HG02938 (cell line): ENCODE measurements at regions not wholly inside any gene's neighbourhood (a gene's known extent, or its start where the extent isn't known, plus 50 kb on each side); places are given as distances from the start of the nearest gene placed in this dataset.
"Not testable (repeated sequence)": the region's sequence is repeated elsewhere in the genome, so short reads cannot be mapped to it uniquely, and the experiment has no call there.

Experiments
- ATAC-seq: cut with Tn5 transposase; IDR thresholded peaks from one replicate; pipeline ENCODE4 v1.9.1; 2021; ENCODE audit warnings: mild to moderate bottlenecking, moderate library complexity; ENCODE audit not compliant: unreplicated experiment

DNA sequence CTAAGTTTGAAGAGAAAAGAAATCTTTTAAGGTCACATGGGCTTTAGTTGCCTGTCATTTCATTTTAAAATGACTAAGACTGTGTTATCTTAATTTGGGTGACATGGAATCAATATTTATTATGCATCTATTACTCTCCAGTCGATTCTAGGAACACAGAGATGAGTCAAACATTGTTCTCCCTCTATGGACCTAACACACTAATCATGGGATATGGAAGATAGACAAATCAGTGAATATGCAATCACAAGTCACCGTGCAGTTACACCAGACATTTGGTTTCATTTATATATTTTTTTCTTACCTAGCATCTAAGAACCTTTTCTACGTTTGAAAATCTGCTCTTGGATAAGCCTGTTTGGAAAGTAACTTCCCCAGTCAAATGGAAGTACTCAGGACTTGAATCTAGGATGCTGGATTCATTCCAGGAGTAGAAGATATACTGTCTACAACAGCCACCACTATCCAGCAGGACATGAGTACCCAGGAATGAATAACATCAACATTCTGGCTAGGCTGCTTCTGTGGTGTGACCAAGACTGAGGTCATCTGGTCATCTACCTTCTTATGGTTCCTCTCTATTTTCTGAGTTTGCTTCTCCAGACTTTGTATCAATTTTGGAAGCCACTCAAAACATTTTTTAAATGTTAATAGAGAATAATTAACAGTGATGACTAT, 902.9 kb upstream of the LRRN3 start:
- no peak for ATAC-seq

DNA sequence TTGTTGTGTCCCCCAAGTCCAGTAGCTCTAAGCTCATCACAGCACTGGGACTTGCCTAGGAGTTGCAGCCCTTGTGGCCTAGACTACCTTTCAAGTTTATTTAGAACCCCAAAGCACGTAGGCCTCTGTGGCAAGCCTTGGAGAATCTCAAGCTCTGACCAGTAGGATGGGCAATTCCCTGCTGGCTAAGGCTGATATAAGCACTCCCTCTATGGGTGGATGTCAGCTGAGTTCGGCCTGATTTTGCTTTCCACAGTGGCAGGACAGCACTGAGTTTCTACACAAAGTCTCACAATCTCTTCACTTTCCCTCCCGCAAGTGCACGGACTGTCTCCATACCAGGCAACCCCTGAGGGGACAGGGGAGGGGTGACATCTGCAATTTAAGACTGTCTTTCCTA, 886.4 kb upstream of the LRRN3 start:
- no peak for ATAC-seq

GRCh38 chr7:110205899-110206298, 885.0 kb upstream of the LRRN3 start:
- no peak for ATAC-seq

GRCh38 chr7:110209884-110210283, 881.0 kb upstream of the LRRN3 start:
- ATAC-seq = no peak

DNA sequence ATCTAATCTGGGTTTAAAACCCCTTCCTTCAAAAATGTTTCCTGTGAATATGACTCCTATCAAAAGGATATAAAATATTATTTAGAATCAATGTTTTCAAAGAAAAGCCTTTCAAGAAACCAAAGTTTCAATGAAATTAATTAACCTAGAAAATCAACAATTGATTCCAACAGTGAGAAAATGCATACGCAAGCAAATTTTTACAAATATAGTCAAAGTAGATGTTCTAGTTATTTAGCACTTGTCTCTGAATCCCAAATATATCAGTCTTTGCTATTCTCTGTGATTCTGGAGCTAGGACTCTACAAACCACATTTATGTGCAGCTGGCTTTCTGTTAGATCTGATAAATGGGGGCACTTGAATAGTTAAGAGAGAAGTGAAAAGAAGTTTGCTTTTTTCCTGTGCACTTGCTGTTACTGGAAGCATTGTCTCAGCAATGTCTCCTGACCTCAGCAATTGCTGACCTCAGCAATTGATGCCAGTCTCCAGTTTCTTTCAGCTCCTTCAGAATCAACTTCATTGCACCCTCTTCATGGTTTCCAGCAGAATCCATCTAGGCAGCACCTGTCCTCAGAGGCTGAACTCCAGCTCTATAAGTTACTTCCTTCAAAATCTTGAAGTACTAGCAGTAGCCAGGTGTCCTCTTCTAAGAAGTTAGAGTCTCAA, 879.9 kb upstream of the LRRN3 start:
- no peak for ATAC-seq

DNA sequence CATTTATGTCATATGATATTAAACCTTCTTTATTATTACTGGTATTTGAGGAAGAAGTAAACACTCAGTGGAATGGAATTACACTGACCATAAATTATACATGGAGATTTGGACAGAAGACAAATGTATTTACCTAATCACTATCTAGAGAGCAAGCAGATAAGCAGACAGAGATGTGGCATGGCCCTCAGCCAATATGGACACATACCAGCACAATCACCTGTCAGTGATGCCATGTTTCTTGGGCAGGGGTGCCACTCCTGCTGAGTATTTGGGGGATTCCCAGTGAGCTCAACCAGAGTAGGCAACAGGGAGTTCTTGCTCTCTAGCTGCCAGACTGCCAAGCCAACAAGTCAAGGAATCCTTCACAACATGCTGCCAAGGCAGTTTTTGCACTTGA, 866.3 kb upstream of the LRRN3 start:
- no peak for ATAC-seq

- ATAC-seq = no peak
Measured at GRCh38 chr7:110246118-110246517, 844.8 kb upstream of the LRRN3 start.

DNA sequence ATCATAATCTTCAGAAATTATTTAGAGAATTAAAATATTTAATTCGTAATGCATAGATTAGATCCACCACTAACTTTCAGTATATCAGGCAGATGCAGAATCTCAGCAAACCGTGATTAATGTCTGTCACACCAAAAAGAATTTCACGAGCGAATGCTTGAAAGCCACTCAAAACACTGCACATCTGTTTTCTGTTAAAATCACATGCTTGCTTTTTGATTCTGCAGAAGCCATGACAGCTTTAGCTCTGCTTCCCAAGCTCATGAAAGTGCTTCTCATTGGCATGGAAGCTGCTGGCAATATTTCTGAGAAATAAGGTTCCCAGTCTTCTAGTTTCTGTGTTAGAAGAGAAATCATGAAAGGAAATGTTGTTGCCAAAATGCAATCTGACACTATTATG, 837.8 kb upstream of the LRRN3 start:
- ATAC-seq = no peak

- no peak for ATAC-seq
Measured at GRCh38 chr7:110257673-110258072, 833.3 kb upstream of the LRRN3 start.

DNA sequence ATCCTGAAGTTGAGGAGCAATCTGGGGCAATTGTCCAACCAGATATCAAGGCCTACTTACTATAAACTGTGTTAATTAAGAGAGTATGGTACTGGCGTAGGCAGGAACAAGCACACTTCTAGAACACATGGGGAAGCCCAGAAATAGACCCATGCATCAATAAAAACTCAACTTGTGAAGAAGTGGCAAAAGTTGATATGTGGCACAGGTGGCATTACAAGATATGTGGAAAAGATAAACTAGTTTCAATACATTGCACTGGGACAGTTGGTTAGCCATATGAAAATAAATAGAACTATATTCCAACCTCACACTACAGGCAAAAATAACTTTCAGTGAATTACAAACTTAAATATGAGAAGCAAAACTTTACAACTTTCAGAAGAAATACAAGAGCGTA, 828.7 kb upstream of the LRRN3 start:
- ATAC-seq = no peak

GRCh38 chr7:110264288-110264687, 826.6 kb upstream of the LRRN3 start:
- ATAC-seq = no peak

DNA sequence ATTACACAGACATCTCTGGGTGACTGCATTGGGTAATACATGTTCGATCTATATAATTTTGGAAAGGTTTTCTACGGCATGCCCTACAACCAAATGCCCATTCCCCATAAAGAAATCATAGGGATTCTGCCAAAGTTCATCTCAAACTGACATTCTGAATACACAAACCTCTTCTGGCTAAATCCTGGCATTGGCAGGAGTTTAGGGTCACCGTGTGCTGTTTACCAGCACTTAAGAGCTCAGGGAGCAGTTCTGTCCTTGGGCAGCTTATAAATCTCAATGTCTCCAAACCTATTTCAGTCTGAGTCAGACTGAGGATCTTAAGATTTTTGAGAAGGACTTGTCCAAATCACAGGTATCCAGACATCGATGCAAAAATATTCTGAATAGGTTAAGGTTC, 809.6 kb upstream of the LRRN3 start:
- no peak for ATAC-seq

DNA sequence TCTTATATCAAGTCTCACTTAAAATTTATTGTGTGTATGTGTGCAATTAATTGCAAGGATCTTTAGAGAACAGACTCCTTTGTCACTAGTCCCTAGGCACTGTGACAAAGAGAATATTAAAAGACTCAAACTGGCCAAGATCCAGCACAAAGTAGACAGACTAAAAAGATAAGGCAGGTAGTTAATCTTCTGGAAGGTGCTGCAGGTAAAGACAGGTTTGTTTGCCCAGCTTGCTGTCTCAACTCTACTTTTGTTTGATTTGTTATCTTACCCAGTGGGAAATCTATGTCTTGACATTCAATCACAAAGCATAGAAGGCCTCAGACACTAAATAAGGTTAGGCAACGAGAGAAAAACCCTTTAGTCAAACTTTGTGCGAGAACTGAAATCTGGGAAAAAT, 807.9 kb upstream of the LRRN3 start:
- no peak for ATAC-seq

- no peak for ATAC-seq
Measured at GRCh38 chr7:110291430-110291829, 799.5 kb upstream of the LRRN3 start.

DNA sequence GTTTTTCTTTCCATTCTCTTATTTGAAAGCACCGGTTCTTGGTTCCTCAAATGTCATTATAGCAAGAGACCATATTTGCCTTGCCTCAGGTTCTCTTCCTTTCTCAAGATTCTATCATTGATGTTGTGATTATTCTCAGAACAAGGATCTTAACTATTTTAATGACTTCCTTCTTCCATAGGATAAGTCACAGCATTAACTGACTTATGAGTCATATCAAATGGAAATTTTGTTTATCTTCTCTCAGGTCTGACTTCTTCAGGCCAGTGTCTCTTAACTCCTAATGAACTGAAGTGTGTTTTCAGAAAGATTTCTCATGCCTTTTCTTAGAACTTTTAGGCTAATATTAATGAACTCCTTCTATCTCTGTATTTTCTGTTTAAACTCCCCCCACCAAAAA, 794.6 kb upstream of the LRRN3 start:
- no peak for ATAC-seq

- no peak for ATAC-seq
Measured at GRCh38 chr7:110307776-110308175, 783.2 kb upstream of the LRRN3 start.

GRCh38 chr7:110308791-110309190, 782.1 kb upstream of the LRRN3 start:
- no peak for ATAC-seq

- no peak for ATAC-seq
Measured at GRCh38 chr7:110309941-110310340, 781.0 kb upstream of the LRRN3 start.

GRCh38 chr7:110311556-110311955, 779.4 kb upstream of the LRRN3 start:
- no peak for ATAC-seq

- no peak for ATAC-seq
Measured at GRCh38 chr7:110317541-110318265, 773.2 kb upstream of the LRRN3 start.

DNA sequence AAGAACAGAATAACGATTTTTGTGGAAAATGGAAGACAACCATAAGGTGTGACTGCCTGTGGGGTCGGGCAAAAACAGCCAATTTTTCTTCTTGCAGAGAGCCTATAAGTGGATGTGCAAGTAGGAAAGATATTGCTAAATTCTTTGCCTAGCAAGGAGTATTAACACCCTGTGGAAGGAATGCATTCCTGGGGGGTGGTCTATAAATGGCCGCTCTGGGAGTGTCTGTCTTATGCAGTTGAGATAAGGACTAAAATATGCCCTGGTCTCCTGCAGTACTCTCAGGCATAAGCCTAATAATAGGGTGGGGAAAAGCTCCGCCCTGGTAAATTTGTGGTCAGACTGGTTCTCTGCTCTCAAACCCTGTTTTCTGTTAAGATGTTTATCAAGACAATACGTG, 770.6 kb upstream of the LRRN3 start:
- ATAC-seq = not testable (repeated sequence)

DNA sequence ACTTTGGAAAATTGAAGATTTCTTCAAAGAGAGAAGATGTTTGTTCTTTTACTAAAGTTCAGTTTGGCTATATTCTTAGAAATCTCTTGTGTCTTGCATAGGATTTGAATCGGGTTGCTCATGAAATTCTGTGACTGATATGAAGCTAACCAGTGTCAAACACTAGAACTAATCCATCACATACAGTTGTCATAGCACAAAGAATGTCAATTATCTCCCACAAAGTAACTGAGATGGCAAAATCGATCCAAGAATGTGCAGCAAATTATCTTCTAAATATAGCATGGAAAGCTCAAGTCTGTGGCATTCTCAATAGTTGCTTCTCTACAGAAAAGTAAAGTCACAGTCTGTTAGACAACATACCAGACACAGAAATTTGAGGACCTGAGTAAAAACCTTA, 768.1 kb upstream of the LRRN3 start:
- ATAC-seq = no peak
